HCT116 (cell line): ENCODE measurements at regions not wholly inside any gene's neighbourhood (a gene's known extent, or its start where the extent isn't known, plus 50 kb on each side); places are given as distances from the start of the nearest gene placed in this dataset.

Source experiments
- EZH2 ChIP-seq: fragments of 200-600 bp; sonication (generic); IDR thresholded peaks from 2 replicates; pipeline ENCODE4 v1.6.1; 2017; ENCODE audit warnings: antibody characterized with exemption, mixed run types
- POLR2A ChIP-seq: IDR thresholded peaks from 2 replicates; pipeline ENCODE4 v1.7.0; 2011; ENCODE audit warnings: borderline replicate concordance; ENCODE audit not compliant: insufficient read depth, insufficient read length; ENCODE audit errors: extremely low read depth
- TCF7L2 ChIP-seq: IDR thresholded peaks from 2 replicates; pipeline ENCODE4 v1.7.0; 2011; ENCODE audit warnings: borderline replicate concordance, inconsistent platforms; ENCODE audit not compliant: insufficient read depth, insufficient read length; ENCODE audit errors: extremely low read depth
- YY1 ChIP-seq: IDR thresholded peaks from 2 replicates; pipeline ENCODE4 v1.6.1; 2011; ENCODE audit warnings: low read length, low read depth, moderate library complexity, mild to moderate bottlenecking; ENCODE audit not compliant: insufficient replicate concordance; ENCODE audit errors: extremely low read depth
- TF ChIP-seq, protein P1 (sequence below), 3 experiments: fragments of 200-600 bp in 1 of 3; sonication (generic) in 1 of 3; IDR thresholded peaks in 2 of 3; conservative IDR thresholded peaks in 1 of 3; 2 replicates each; pipeline ENCODE4 v1.5.1; 2012 to 2017; ENCODE audit warnings: low read depth in 2 of 3, low read length in 2 of 3, antibody characterized with exemption in 1 of 3, borderline replicate concordance in 1 of 3, control low read depth in 1 of 3, mild to moderate bottlenecking in 1 of 3, mixed read lengths in 1 of 3, mixed run types in 1 of 3, moderate library complexity in 1 of 3; ENCODE audit not compliant: insufficient read depth in 1 of 3
- TF ChIP-seq, protein P2 (sequence below): IDR thresholded peaks from 2 replicates; pipeline ENCODE4 v1.6.1; 2012; ENCODE audit warnings: low read depth
- TF ChIP-seq, protein P3 (sequence below): IDR thresholded peaks from 2 replicates; pipeline ENCODE4 v1.6.1; 2012

DNA sequence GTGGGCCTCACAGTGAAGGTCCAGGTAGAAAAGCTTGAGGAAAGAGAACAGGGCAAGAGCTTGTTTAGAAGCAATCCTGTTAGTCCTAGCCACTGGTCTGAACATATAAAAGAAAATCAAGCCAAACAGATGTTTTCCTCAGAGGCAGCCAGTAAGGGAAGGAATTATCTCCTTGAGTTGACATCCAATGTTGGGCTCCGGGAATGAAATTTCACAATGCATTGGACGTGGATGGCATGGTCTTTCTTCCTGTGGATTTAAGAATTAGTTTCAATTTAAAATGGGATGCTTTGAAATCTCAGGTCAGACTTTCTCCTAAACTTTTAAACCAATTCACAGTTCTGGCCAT is 92.1 kb downstream of the ACKR3 start:
- TF ChIP-seq, protein P1, sequence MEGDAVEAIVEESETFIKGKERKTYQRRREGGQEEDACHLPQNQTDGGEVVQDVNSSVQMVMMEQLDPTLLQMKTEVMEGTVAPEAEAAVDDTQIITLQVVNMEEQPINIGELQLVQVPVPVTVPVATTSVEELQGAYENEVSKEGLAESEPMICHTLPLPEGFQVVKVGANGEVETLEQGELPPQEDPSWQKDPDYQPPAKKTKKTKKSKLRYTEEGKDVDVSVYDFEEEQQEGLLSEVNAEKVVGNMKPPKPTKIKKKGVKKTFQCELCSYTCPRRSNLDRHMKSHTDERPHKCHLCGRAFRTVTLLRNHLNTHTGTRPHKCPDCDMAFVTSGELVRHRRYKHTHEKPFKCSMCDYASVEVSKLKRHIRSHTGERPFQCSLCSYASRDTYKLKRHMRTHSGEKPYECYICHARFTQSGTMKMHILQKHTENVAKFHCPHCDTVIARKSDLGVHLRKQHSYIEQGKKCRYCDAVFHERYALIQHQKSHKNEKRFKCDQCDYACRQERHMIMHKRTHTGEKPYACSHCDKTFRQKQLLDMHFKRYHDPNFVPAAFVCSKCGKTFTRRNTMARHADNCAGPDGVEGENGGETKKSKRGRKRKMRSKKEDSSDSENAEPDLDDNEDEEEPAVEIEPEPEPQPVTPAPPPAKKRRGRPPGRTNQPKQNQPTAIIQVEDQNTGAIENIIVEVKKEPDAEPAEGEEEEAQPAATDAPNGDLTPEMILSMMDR (IDR thresholded peaks at IDR 0.05 in 2 of 3, conservative IDR thresholded peaks at IDR 0.05 in 1 of 3; ENCODE audit: borderline replicate concordance in 1 of 3, insufficient read depth in 1 of 3, low read depth in 2 of 3, low read length in 2 of 3): no peak
- TF ChIP-seq EZH2 (no peak), POLR2A (no peak), YY1 (no peak), TCF7L2 (no peak)
- TF ChIP-seq, protein P2, sequence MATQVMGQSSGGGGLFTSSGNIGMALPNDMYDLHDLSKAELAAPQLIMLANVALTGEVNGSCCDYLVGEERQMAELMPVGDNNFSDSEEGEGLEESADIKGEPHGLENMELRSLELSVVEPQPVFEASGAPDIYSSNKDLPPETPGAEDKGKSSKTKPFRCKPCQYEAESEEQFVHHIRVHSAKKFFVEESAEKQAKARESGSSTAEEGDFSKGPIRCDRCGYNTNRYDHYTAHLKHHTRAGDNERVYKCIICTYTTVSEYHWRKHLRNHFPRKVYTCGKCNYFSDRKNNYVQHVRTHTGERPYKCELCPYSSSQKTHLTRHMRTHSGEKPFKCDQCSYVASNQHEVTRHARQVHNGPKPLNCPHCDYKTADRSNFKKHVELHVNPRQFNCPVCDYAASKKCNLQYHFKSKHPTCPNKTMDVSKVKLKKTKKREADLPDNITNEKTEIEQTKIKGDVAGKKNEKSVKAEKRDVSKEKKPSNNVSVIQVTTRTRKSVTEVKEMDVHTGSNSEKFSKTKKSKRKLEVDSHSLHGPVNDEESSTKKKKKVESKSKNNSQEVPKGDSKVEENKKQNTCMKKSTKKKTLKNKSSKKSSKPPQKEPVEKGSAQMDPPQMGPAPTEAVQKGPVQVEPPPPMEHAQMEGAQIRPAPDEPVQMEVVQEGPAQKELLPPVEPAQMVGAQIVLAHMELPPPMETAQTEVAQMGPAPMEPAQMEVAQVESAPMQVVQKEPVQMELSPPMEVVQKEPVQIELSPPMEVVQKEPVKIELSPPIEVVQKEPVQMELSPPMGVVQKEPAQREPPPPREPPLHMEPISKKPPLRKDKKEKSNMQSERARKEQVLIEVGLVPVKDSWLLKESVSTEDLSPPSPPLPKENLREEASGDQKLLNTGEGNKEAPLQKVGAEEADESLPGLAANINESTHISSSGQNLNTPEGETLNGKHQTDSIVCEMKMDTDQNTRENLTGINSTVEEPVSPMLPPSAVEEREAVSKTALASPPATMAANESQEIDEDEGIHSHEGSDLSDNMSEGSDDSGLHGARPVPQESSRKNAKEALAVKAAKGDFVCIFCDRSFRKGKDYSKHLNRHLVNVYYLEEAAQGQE: no peak
- TF ChIP-seq, protein P3, sequence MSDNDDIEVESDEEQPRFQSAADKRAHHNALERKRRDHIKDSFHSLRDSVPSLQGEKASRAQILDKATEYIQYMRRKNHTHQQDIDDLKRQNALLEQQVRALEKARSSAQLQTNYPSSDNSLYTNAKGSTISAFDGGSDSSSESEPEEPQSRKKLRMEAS: no peak
